ENCODE measurements at regions not wholly inside any gene's neighbourhood (a gene's known extent, or its start where the extent isn't known, plus 50 kb on each side); places are given as distances from the start of the nearest gene placed in this dataset.

- TF ChIP-seq CTCF (IDR thresholded peaks at IDR 0.05) = no peak
- TF ChIP-seq POLR2A (IDR thresholded peaks at IDR 0.05) = no peak
- no peak for TF ChIP-seq EP300 (IDR thresholded peaks at IDR 0.05)
Observed at GRCh38 chrX:13252726-13253125, 67.1 kb downstream of the ATXN3L start.

All from gastroesophageal sphincter (tissue), 3 donors.